Epithelial cell of esophagus (primary cell): ENCODE measurements at regions not wholly inside any gene's neighbourhood (a gene's known extent, or its start where the extent isn't known, plus 50 kb on each side); places are given as distances from the start of the nearest gene placed in this dataset.
"Not testable (repeated sequence)": the region's sequence is repeated elsewhere in the genome, so short reads cannot be mapped to it uniquely, and the experiment has no call there.

Experiments used
- DNase-seq: peaks from one replicate; pipeline ENCODE4 v3.0.0; 2010; ENCODE audit warnings: low read depth
- H3K4me3 ChIP-seq: 2 replicates; pipeline ENCODE4 v1.5.1; 2011; ENCODE audit warnings: mild to moderate bottlenecking, low read length, control low read depth
- TF ChIP-seq, protein P1 (sequence below): IDR thresholded peaks from 2 replicates; pipeline ENCODE4 v1.5.1; 2011; ENCODE audit warnings: low read depth, mild to moderate bottlenecking, low read length, control low read depth, inconsistent platforms; ENCODE audit not compliant: insufficient read depth; ENCODE audit errors: missing control alignments

DNA sequence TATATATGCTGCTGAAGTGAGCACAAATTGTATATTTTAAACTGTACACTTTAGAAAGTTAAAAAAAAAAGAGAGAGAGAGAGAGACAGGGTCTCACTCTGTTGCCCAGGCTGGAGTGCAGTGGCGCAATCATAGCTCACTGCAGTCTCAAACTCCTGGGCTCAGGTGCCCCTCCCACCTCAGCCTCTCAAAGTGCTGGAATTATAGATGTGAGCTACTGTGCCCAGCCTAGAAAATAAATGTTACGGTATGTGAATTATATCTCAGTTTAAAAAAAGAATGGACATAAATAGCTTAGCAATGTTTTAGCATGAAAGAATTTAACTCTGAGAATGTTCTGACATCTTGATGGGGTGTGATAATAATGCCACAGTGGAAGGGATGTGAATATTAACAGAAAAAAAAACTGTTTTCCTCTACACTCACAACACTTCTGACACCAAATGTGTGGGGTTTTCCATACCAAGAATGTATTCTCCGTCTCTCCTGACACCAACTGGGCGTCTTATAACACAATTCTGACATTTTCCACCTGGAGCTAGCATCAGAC lies 162.1 kb downstream of the PLCE1 start:
- TF ChIP-seq, protein P1, sequence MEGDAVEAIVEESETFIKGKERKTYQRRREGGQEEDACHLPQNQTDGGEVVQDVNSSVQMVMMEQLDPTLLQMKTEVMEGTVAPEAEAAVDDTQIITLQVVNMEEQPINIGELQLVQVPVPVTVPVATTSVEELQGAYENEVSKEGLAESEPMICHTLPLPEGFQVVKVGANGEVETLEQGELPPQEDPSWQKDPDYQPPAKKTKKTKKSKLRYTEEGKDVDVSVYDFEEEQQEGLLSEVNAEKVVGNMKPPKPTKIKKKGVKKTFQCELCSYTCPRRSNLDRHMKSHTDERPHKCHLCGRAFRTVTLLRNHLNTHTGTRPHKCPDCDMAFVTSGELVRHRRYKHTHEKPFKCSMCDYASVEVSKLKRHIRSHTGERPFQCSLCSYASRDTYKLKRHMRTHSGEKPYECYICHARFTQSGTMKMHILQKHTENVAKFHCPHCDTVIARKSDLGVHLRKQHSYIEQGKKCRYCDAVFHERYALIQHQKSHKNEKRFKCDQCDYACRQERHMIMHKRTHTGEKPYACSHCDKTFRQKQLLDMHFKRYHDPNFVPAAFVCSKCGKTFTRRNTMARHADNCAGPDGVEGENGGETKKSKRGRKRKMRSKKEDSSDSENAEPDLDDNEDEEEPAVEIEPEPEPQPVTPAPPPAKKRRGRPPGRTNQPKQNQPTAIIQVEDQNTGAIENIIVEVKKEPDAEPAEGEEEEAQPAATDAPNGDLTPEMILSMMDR = no peak
- no peak overlapping the region for H3K4me3 ChIP-seq
- no peak for DNase-seq

DNA sequence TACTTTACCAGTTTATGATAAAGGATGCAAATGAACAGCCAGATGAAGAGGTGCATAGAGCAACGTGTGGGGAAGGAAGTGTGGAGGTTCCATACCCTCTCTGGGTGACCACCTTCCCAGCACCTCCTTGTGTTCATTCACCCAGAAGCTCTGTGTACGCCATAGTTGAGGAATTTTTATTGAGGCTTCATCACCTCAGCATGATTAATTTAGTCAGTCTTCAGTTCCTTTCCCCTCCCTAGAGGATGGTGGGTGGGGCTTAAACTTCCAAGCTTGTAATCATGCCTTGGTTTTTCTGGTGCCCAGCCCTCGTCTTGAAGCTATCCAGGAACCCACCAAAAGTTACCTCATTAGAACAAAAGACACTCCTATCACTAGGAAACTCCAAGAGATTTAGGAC lies 162.7 kb downstream of the PLCE1 start:
- DNase-seq = no peak
- H3K4me3 ChIP-seq = no peak overlapping the region
- TF ChIP-seq, protein P1 = no peak

DNA sequence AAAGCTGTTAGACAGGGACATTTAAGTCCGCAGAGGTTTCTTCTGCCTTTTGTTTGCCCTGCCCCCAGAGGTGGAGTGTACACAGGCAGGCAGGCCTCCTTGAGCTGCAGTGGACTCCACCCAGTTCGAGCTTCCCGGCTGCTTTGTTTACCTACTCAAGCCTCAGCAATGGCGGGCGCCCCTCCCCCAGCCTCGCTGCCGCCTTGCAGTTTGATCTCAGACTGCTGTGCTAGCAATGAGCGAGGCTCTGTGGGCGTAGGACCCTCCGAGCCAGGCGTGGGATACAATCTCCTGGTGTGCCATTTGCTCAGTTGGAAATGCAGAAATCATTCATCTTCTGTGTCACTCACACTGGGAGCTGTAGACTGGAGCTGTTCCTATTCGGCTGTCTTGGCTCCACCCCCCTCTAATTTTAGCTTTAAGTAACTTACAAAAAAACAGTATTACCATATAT lies 171.5 kb downstream of the PLCE1 start:
- H3K4me3 ChIP-seq = not testable (repeated sequence)

DNA sequence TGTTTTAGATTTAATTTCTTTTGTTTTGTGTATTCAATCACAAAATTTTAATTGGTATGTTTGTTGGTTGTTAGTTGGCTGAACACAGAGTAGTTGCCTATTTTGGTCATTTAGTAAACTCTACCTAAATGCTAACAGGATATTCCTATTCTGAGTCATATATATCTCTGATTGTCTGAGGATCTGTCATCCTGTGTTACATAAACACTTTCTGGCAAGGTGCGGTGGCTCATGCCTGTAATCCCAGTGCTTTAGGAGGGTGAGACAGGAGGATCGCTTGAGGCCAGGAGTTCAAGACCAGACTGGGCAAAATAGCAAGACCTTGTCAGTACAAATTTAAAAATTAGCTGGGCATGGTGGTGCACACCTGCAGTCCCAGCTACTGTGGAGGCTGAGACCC lies 178.6 kb downstream of the PLCE1 start:
- TF ChIP-seq, protein P1 = no peak
- no peak overlapping the region for H3K4me3 ChIP-seq
- DNase-seq = peak; percentile 86

More for the DNA sequence above, 171.5 kb downstream of the PLCE1 start:
- DNase-seq = not testable (repeated sequence)

DNA sequence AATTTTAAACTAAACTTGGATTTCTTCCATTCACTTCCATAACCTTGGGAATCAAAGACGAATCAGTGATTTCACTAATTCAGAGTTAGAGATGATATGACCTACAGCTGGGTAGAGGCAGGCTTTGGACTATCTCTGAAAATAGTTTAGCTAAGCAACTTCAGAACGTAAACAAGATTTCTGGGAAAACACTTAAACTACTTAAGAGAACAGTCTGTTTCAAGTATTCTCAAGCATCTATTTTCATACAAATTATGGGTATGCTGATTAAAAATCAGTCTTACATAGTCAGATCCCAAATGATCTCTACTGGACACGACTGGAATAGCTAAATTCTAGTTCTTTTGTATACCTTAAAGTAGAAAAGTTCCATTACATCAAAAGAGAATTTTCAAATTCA lies 179.9 kb downstream of the PLCE1 start:
- DNase-seq = no peak
- no peak overlapping the region for H3K4me3 ChIP-seq
- TF ChIP-seq, protein P1 = no peak

DNA sequence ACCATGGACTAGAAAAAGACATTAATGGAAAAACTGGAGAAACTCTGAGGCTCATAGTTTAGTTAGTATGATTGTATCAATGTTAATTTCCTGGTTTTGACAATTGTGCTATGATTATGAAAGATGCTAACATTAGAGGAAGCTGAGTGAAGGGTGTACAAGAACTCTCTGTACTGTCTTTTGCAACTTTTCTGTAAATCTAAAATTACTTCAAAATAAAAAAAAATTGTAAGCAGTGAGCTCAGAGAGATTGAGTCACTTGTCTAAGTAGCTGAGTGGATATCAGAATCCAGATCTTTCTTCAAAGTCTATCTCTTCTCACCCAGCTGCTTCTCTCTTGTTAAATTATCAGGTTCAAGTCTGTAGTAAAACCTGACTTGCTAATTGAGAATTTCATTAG lies 181.1 kb downstream of the PLCE1 start:
- TF ChIP-seq, protein P1 = no peak
- no peak overlapping the region for H3K4me3 ChIP-seq
- no peak for DNase-seq

DNA sequence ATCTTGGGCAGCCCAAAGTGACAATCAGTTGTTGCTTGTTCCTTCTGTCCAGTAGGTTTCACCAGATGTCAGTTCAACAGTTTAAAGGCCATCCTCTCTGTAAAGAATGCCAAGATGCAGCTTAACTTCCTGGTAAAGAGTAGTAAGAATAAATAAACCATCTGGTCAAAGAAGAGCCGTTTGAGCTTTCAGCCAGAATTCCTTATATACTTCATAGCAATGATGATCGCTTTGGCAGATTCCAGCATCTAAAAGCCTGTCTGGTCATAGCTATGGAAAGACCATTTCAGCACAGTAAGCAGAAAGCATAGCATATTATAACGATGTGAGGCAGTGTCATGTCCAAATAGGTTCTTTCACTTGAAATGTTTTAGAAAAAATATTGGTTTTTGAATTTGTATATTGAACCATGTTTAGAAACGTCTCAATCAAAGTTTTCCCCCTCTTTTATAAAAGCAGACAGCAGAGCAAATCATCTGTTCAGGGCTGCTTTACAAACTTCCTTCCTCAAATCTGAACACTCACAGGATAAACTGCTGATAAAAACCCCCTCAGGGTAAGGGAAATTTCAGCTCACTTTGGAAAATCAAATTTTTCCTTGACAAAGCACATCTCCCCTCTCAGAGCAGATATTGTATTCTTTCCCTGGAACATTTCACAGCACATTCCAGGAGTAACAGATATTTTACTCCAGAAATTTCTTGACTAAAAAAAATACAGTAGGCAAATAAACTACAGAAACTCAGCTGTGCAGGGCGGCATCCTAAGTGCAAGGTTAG lies 184.1 kb downstream of the NOC3L start:
- H3K4me3 ChIP-seq = no peak overlapping the region
- TF ChIP-seq, protein P1 = no peak
- no peak for DNase-seq
